Transverse colon (tissue), 4 donors: ENCODE measurements at regions not wholly inside any gene's neighbourhood (a gene's known extent, or its start where the extent isn't known, plus 50 kb on each side); places are given as distances from the start of the nearest gene placed in this dataset.

Experiments
- CTCF ChIP-seq, 5 experiments: fragments of 200-600 bp in 3 of 5; fragments of 450-650 bp in 2 of 5; sonication (generic) in 3 of 5; IDR thresholded peaks; 1 replicate in 2 of 5; 2 replicates in 3 of 5; pipeline ENCODE4 v1.5.1; 2016 to 2017; ENCODE audit warnings: antibody characterized with exemption in 5 of 5, inconsistent platforms in 3 of 5, mild to moderate bottlenecking in 2 of 5, moderate library complexity in 1 of 5
- POLR2AphosphoS5 ChIP-seq, 3 donors: sonication (generic); formaldehyde crosslinking; IDR thresholded peaks; one replicate each; pipeline ENCODE4 v1.6.1; 2016; ENCODE audit warnings: antibody characterized with exemption in 3 of 3

DNA sequence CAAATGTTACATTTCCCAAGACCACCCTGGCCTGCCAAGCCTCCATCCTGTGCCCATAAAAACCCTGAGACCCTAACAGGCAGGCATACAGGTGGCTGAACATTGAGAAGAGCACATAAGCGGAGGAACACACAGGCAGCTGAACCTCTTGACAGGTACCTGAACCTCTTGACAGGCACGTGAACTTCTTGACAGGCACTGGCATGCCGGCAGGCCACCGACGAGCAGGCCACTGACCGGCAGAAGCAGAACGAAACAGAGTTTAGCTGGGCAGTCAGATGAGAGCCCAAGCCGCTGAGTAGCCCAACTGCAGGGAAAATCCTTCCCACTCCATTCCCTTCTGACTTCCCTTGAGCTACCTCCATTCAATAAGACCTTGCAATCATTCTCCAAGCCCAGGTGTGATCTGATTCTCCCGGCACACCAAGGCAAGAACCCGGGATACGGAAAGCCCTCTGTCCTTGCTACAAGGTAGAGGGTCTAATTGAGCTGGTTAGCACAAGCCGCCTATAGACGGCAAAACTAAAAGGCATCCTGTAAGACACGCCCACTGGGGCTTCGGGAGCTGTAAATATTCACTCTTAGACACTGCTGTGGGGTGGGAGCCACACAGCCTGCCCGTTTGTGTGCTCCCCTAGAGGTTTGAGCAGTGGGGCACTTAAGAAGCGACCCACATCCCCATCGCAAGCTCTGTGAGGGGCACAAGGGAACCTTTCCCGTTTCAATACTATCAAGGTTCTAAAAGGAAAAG, 2613.9 kb upstream of the PCDH20 start:
- TF ChIP-seq CTCF (IDR thresholded peaks at IDR 0.05) (no peak), POLR2AphosphoS5 (IDR thresholded peaks at IDR 0.05) (no peak)
